H1 (cell line): ENCODE measurements at regions not wholly inside any gene's neighbourhood (a gene's known extent, or its start where the extent isn't known, plus 50 kb on each side); places are given as distances from the start of the nearest gene placed in this dataset.

Experiments used
- CTCF ChIA-PET: fragments of 300-600 bp; sonication (Branson Sonifier 250); formaldehyde crosslinking; loops from one replicate; lab custom pipeline; 2021; ENCODE audit not compliant: partially characterized antibody; lab: Charles Lee
- POLR2A ChIA-PET: fragments of 300-600 bp; sonication (Branson Sonifier 250); formaldehyde crosslinking; loops from one replicate; lab custom pipeline; 2021; ENCODE audit warnings: inconsistent platforms; ENCODE audit not compliant: partially characterized antibody; lab: Charles Lee
- DNase-seq, 2 experiments: peaks; one replicate each; pipeline versions ENCODE4 v3.0.0 to v3.0.0-alpha.2; 2010 to 2022; ENCODE audit warnings: low spot score in 2 of 2, low read depth in 1 of 2, mixed read lengths in 1 of 2
- FAIRE-seq: peaks from 2 replicates; lab custom pipeline; 2011; peaks lifted over from hg19 to GRCh38; lab: Jason Lieb, UNC
- H2AFZ ChIP-seq: 2 replicates; pipeline ENCODE4 v1.8.1; 2012; ENCODE audit warnings: low read length, inconsistent platforms
- H2AK5ac ChIP-seq: 2 replicates; pipeline ENCODE4 v1.6.1; 2013; ENCODE audit warnings: low read depth, low read length
- H2BK120ac ChIP-seq: replicated peaks from 2 replicates; pipeline ENCODE3; 2013; ENCODE audit warnings: low read depth, low read length, inconsistent platforms
- H2BK12ac ChIP-seq: 2 replicates; pipeline ENCODE4 v1.6.1; 2013; ENCODE audit warnings: low read depth, low read length
- H2BK15ac ChIP-seq: 2 replicates; pipeline ENCODE4 v1.6.1; 2013; ENCODE audit warnings: low read length
- H2BK20ac ChIP-seq: 2 replicates; pipeline ENCODE4 v1.6.1; 2013; ENCODE audit warnings: low read length
- H2BK5ac ChIP-seq: 2 replicates; pipeline ENCODE4 v1.6.1; 2013; ENCODE audit warnings: low read depth, low read length
- H3K14ac ChIP-seq: 2 replicates; pipeline ENCODE4 v1.6.1; 2013; ENCODE audit warnings: inconsistent platforms; ENCODE audit not compliant: insufficient read length
- H3K18ac ChIP-seq: 2 replicates; pipeline ENCODE4 v1.6.1; 2013; ENCODE audit warnings: low read length; ENCODE audit errors: extremely low read depth
- H3K23ac ChIP-seq: 2 replicates; pipeline ENCODE4 v1.6.1; 2013; ENCODE audit warnings: inconsistent platforms; ENCODE audit not compliant: insufficient read length
- H3K23me2 ChIP-seq: 2 replicates; pipeline ENCODE4 v1.6.1; 2013; ENCODE audit warnings: low read depth, low read length
- H3K27ac ChIP-seq: 2 replicates; pipeline ENCODE4 v1.6.1; 2011; ENCODE audit warnings: low read depth, low read length, inconsistent platforms
- H3K27me3 ChIP-seq, 4 experiments: replicated peaks in 1 of 4; 1 replicate in 1 of 4; 2 replicates in 3 of 4; pipeline versions ENCODE4 v1.6.1 to v1.8.1; 2011 to 2013; ENCODE audit warnings: low read length in 3 of 4, mild to moderate bottlenecking in 3 of 4, inconsistent platforms in 2 of 4, mixed read lengths in 2 of 4, moderate library complexity in 1 of 4; ENCODE audit not compliant: control insufficient read depth in 3 of 4, insufficient read depth in 3 of 4; ENCODE audit errors: extremely low read depth in 1 of 4
- H3K36me3 ChIP-seq, 4 experiments: 2 replicates each; pipeline versions ENCODE4 v1.6.1 to v1.8.1; 2011 to 2013; ENCODE audit warnings: mild to moderate bottlenecking in 4 of 4, low read length in 3 of 4, moderate library complexity in 2 of 4, control low read depth in 1 of 4, inconsistent platforms in 1 of 4; ENCODE audit not compliant: insufficient read depth in 4 of 4, control insufficient read depth in 2 of 4
- H3K4ac ChIP-seq: replicated peaks from 2 replicates; pipeline ENCODE3; 2013; ENCODE audit warnings: low read length, low read depth, mixed read lengths, inconsistent platforms; ENCODE audit not compliant: insufficient read length
- H3K4me1 ChIP-seq, 4 experiments: replicated peaks in 1 of 4; 1 replicate in 1 of 4; 2 replicates in 3 of 4; pipeline versions ENCODE4 v1.6.1 to v1.8.1; 2011 to 2013; ENCODE audit warnings: low read length in 3 of 4, inconsistent platforms in 2 of 4, mixed read lengths in 1 of 4; ENCODE audit not compliant: insufficient read depth in 4 of 4, control insufficient read depth in 3 of 4
- H3K4me2 ChIP-seq, 2 experiments: 2 replicates each; pipeline versions ENCODE4 v1.6.1 to v1.8.1; 2011 to 2013; ENCODE audit warnings: low read depth in 2 of 2, low read length in 2 of 2, control low read depth in 1 of 2, inconsistent platforms in 1 of 2, mild to moderate bottlenecking in 1 of 2; ENCODE audit not compliant: insufficient read depth in 1 of 2
- H3K4me3 ChIP-seq, 4 experiments: fragments of 200-600, 300-600 bp in 1 of 4; sonication (generic), shearing (Covaris generic), sonication (Bioruptor Twin) in 1 of 4; 2 replicates each; pipeline versions ENCODE4 v1.5.1 to v1.8.1; 2011 to 2016; ENCODE audit warnings: low read length in 4 of 4, low read depth in 3 of 4, control low read depth in 2 of 4, inconsistent platforms in 2 of 4, mild to moderate bottlenecking in 2 of 4, mixed read lengths in 1 of 4, moderate library complexity in 1 of 4; ENCODE audit not compliant: insufficient read depth in 2 of 4; ENCODE audit errors: extremely low read depth in 1 of 4
- H3K56ac ChIP-seq: replicated peaks from 2 replicates; pipeline ENCODE3; 2013; ENCODE audit warnings: low read depth, mild to moderate bottlenecking, mixed read lengths, low read length, inconsistent platforms; ENCODE audit not compliant: insufficient read length
- H3K79me1 ChIP-seq: 2 replicates; pipeline ENCODE4 v1.6.1; 2013; ENCODE audit warnings: low read depth, low read length, control low read depth
- H3K79me2 ChIP-seq, 2 experiments: 2 replicates each; pipeline versions ENCODE4 v1.6.1 to v1.8.1; 2012 to 2013; ENCODE audit warnings: low read length in 2 of 2, mild to moderate bottlenecking in 2 of 2, inconsistent platforms in 1 of 2; ENCODE audit not compliant: insufficient read depth in 2 of 2, control insufficient read depth in 1 of 2
- H3K9ac ChIP-seq, 4 experiments: replicated peaks in 1 of 4; 1 replicate in 1 of 4; 2 replicates in 3 of 4; pipeline versions ENCODE4 v1.6.1 to v1.8.1; 2011 to 2013; ENCODE audit warnings: low read depth in 3 of 4, low read length in 3 of 4, control low read depth in 2 of 4, mild to moderate bottlenecking in 2 of 4, moderate library complexity in 2 of 4, inconsistent platforms in 1 of 4; ENCODE audit errors: extremely low read depth in 1 of 4
- H3K9me3 ChIP-seq, 2 experiments: 2 replicates each; pipeline versions ENCODE4 v1.6.1 to v1.8.1; 2012 to 2013; ENCODE audit warnings: mild to moderate bottlenecking in 2 of 2, moderate library complexity in 2 of 2, control low read depth in 1 of 2, inconsistent platforms in 1 of 2, low read depth in 1 of 2, low read length in 1 of 2, mixed read lengths in 1 of 2; ENCODE audit not compliant: insufficient read depth in 2 of 2
- H4K20me1 ChIP-seq, 2 experiments: replicated peaks in 1 of 2; 2 replicates each; pipeline versions ENCODE3 to v1.8.1; 2011 to 2013; ENCODE audit warnings: inconsistent platforms in 2 of 2, low read length in 2 of 2, mild to moderate bottlenecking in 1 of 2; ENCODE audit not compliant: insufficient read depth in 2 of 2, control insufficient read depth in 1 of 2
- H4K5ac ChIP-seq: 2 replicates; pipeline ENCODE4 v1.6.1; 2013; ENCODE audit warnings: low read length, low read depth, mixed read lengths, inconsistent platforms; ENCODE audit not compliant: insufficient read length
- H4K8ac ChIP-seq: 2 replicates; pipeline ENCODE4 v1.8.0; 2013; ENCODE audit warnings: mild to moderate bottlenecking, moderate library complexity, low read length, inconsistent platforms; ENCODE audit not compliant: insufficient read depth; ENCODE audit errors: extremely low read depth
- H4K91ac ChIP-seq: replicated peaks from 2 replicates; pipeline ENCODE3; 2013; ENCODE audit warnings: low read length, mixed read lengths, inconsistent platforms; ENCODE audit not compliant: insufficient read length
- BACH1 ChIP-seq: IDR thresholded peaks from 2 replicates; pipeline ENCODE4 v1.6.1; 2012; ENCODE audit warnings: low read length, improper control_type of control experiment
- CBX5 ChIP-seq: fragments of 300-800, 300-1000 bp; sonication (generic); IDR thresholded peaks from 2 replicates; pipeline ENCODE4 v1.7.1; 2016; ENCODE audit warnings: antibody characterized with exemption, low read length, low read depth
- CBX8 ChIP-seq: fragments of 300-800, 300-1000 bp; sonication (generic); IDR thresholded peaks from 2 replicates; pipeline ENCODE4 v1.7.1; 2016; ENCODE audit warnings: low read depth, low read length, borderline replicate concordance
- CEBPB ChIP-seq: IDR thresholded peaks from 2 replicates; pipeline ENCODE4 v1.6.1; 2012; ENCODE audit warnings: low read depth, low read length
- CTBP2 ChIP-seq: IDR thresholded peaks from 2 replicates; pipeline ENCODE4 v1.7.0; 2011; ENCODE audit warnings: borderline replicate concordance, mild to moderate bottlenecking, moderate library complexity, mixed read lengths, low read length; ENCODE audit not compliant: insufficient read depth, insufficient read length
- EGR1 ChIP-seq: IDR thresholded peaks from 2 replicates; pipeline ENCODE4 v1.6.1; 2011; ENCODE audit warnings: low read depth, low read length, borderline replicate concordance
- EZH2 ChIP-seq: fragments of 200-600 bp; sonication (generic); IDR thresholded peaks from 2 replicates; pipeline ENCODE4 v1.7.1; 2012; ENCODE audit warnings: low read depth, mild to moderate bottlenecking, moderate library complexity, low read length, inconsistent platforms; ENCODE audit not compliant: severe bottlenecking
- HDAC2 ChIP-seq, 2 experiments: fragments of 300-600 bp in 1 of 2; sonication (generic) in 1 of 2; IDR thresholded peaks; 2 replicates each; pipeline ENCODE4 v1.6.1; 2011 to 2012; ENCODE audit warnings: low read depth in 2 of 2, low read length in 2 of 2, mild to moderate bottlenecking in 2 of 2, moderate library complexity in 2 of 2, borderline replicate concordance in 1 of 2, inconsistent platforms in 1 of 2
- JUND ChIP-seq: IDR thresholded peaks from 2 replicates; pipeline ENCODE4 v1.6.1; 2011; ENCODE audit warnings: mild to moderate bottlenecking, improper control_type of control experiment, low read length
- SUZ12 ChIP-seq: fragments of 200-600 bp; sonication (generic); IDR thresholded peaks from 2 replicates; pipeline ENCODE4 v1.6.1; 2012; ENCODE audit warnings: mild to moderate bottlenecking, inconsistent platforms, low read length, moderate library complexity, mixed read lengths
- TAF7 ChIP-seq: optimal IDR thresholded peaks from 2 replicates; pipeline ENCODE3; 2011; ENCODE audit warnings: low read depth, mild to moderate bottlenecking, inconsistent platforms, low read length, moderate library complexity, borderline replicate concordance
- WGBS, 2 experiments: shearing (Covaris generic) in 1 of 2; methylation state at CpG; one replicate each; pipeline versions ENCODE4 v1.1.6 to v1.1.7; 2013 to 2015; ENCODE audit warnings: low lambda C conversion rate in 2 of 2, mixed read lengths in 2 of 2, inconsistent platforms in 1 of 2, low coverage in 1 of 2, missing lambda C conversion rate in 1 of 2; ENCODE audit not compliant: insufficient replicate concordance in 2 of 2, insufficient coverage in 1 of 2, insufficient read length in 1 of 2; ENCODE audit errors: extremely low coverage in 1 of 2, missing lambda C conversion rate in 1 of 2; 5-methylcytosine and 5-hydroxymethylcytosine counted together

GRCh38 chr17:79370126-79370525 lies 240.7 kb downstream of the RBFOX3 start:
- H3K27ac ChIP-seq, result no peak overlapping the region
- no peak overlapping the region for H3K18ac ChIP-seq
- H3K4me2 ChIP-seq, result no peak overlapping the region
- peak overlapping the region; percentile 79 for H2AK5ac ChIP-seq
- no peaks in the 10 kb centered on the region; a peak in 1 of 7 replicates for H3K27me3 ChIP-seq
- no peak overlapping the region for H3K9ac ChIP-seq
- H4K5ac ChIP-seq, result no peak overlapping the region
- WGBS, 2 experiments, result 92% methylated on average over 7 of the region's 8 CpGs; no CpG with 5 or more reads in 1 of the 2 experiments
- no peak overlapping the region for H2BK120ac ChIP-seq
- H4K8ac ChIP-seq, result no peak overlapping the region; the same call in 1 of the 2 replicates
- no peak for DNase-seq
- H2AFZ ChIP-seq, result no peak overlapping the region
- H3K36me3 ChIP-seq, result no peaks in the 10 kb centered on the region
- H2BK15ac ChIP-seq, result peak overlapping the region; percentile 20; the same call in 1 of the 2 replicates
- H4K91ac ChIP-seq, result no peak overlapping the region
- H2BK12ac ChIP-seq, result peak overlapping the region; percentile 19; the same call in 1 of the 2 replicates
- POLR2A ChIA-PET, result interaction anchor here (1.4 kb wide), 1 partner anchor 12 kb away, joined by 4 read pairs; no protein-coding TSS in a partner anchor
- peak overlapping the region; percentile 8; the same call in 1 of the 2 replicates for H2BK5ac ChIP-seq
- H3K79me2 ChIP-seq, result no peaks in the 10 kb centered on the region
- peaks cover 0 to 3% (median under 1%) of the 10 kb centered on the region in 4 experiments; a peak in 2 of 7 replicates for H3K4me1 ChIP-seq
- H3K4ac ChIP-seq, result no peak overlapping the region
- H3K56ac ChIP-seq, result no peak overlapping the region
- CTCF ChIA-PET, result interaction anchor here (0.6 to 9.7 kb wide), 3 partner anchors 21 to 305 kb away, joined by 3 to 108 read pairs (median 4); no protein-coding TSS in a partner anchor
- H3K4me3 ChIP-seq, result no peak overlapping the region
- no peaks in the 10 kb centered on the region for H3K9me3 ChIP-seq
- FAIRE-seq, result no peak
- H2BK20ac ChIP-seq, result no peak overlapping the region
- H3K79me1 ChIP-seq, result no peaks in the 10 kb centered on the region
- no peak overlapping the region for H3K14ac ChIP-seq
- peaks cover 0 to 5% of the 10 kb centered on the region in 2 experiments for H4K20me1 ChIP-seq
- no peaks in the 10 kb centered on the region for H3K23me2 ChIP-seq
- H3K23ac ChIP-seq, result no peak overlapping the region
- no peak for TF ChIP-seq EZH2
- no peak for TF ChIP-seq BACH1
- TF ChIP-seq EGR1, result no peak
- no peak for TF ChIP-seq TAF7
- no peak for TF ChIP-seq CBX5
- TF ChIP-seq CBX8, result no peak
- TF ChIP-seq HDAC2 (IDR thresholded peaks at IDR 0.05; ENCODE audit: borderline replicate concordance in 1 of 2, low read depth in 2 of 2, low read length in 2 of 2), result no peak
- no peak for TF ChIP-seq CEBPB
- TF ChIP-seq CTBP2, result no peak
- no peak for TF ChIP-seq SUZ12
- TF ChIP-seq JUND, result no peak
